LNCAP (cell line): ENCODE measurements at regions not wholly inside any gene's neighbourhood (a gene's known extent, or its start where the extent isn't known, plus 50 kb on each side); places are given as distances from the start of the nearest gene placed in this dataset.

Experiments used
- TF ChIP-seq, protein P1 (sequence below): fragments of 450-650 bp; IDR thresholded peaks from 2 replicates; pipeline ENCODE4 v1.5.1; 2017; ENCODE audit warnings: mild to moderate bottlenecking

DNA sequence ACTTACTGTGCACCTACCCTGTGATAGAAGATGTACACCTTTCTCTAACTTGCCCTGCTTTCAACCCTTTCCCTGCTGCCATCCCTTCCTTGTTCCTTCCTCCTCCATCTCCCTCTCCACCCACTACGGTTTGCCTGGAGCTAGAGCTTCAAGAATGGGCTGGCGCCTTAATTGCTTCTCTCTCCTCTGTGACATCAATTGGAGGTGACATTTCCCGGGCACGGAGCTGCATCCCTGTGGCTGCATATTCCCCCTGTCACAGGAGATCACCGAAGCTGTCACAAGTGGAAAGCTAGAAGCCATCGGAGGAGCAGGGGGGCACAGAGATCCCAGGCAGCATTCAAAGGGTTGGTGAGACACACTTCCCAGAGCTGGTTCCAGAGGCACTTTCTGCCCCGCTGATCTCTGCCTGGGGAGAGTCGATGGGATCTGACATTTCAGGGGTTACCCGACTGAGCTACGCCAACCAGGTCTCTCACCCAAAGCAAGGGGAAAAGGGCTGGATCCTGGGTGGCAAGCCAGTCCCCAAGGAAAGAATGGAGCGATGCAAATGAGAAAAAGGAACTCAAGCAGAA, 604.9 kb downstream of the MED13L start:
- TF ChIP-seq, protein P1, sequence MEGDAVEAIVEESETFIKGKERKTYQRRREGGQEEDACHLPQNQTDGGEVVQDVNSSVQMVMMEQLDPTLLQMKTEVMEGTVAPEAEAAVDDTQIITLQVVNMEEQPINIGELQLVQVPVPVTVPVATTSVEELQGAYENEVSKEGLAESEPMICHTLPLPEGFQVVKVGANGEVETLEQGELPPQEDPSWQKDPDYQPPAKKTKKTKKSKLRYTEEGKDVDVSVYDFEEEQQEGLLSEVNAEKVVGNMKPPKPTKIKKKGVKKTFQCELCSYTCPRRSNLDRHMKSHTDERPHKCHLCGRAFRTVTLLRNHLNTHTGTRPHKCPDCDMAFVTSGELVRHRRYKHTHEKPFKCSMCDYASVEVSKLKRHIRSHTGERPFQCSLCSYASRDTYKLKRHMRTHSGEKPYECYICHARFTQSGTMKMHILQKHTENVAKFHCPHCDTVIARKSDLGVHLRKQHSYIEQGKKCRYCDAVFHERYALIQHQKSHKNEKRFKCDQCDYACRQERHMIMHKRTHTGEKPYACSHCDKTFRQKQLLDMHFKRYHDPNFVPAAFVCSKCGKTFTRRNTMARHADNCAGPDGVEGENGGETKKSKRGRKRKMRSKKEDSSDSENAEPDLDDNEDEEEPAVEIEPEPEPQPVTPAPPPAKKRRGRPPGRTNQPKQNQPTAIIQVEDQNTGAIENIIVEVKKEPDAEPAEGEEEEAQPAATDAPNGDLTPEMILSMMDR = no peak

DNA sequence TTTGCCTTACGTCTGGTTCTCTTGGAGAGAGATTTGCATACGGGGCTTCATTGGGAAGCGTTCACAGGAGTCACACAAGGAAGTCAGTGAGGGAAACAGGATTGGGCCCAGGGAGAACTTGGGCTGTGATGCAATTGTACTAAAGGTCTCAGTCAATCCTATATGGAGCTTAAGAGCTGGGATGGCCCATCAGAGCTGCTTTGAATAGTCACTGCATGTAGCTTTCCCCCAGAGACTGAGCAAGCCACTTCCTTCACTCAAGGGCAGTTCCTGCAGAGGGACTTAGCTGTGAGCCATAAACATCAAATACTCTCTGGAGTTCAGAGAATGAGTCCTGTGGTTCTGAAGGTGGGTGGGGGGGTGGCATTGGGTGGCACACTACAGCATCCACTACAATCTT, 605.4 kb downstream of the MED13L start:
- TF ChIP-seq, protein P1 = no peak

DNA sequence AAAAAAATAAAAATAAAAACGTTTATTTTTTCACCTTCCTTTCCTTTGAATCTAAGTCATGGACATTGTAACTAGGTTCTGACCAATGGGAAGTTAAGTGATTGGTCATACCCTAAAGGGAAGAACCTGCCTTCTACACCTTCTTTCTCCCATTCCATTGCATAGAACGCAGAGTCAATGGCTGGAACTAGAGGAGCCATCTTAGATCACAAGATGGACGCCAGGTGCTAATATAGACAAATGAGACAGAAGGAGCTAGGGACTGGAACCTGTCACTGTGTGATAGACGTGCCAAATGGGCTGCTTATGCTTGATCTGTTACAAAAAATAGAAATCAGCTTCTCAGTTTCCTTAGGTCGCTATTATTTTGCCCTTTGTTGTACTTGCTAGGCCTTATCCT, 606.6 kb downstream of the MED13L start:
- TF ChIP-seq, protein P1 = no peak

DNA sequence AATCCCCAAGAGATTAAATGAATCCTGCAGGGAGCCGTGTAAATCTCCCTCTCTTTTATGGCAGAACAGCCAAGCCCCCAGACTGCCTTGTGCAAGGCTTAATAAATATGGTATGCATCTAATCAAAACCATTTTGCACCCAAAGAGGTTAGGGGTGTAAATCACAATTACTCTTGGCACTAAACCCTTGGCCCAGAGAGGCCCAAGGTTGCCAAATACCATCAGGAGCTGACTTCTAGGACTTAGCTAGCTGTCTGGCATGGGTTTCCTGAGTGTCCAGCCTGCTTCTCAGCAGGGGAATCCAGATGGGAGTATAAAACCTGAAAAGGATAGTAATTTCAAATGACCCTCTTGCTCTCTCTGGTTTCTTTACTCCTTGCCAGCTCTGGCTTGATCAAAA, 610.4 kb downstream of the MED13L start:
- TF ChIP-seq, protein P1 = no peak

DNA sequence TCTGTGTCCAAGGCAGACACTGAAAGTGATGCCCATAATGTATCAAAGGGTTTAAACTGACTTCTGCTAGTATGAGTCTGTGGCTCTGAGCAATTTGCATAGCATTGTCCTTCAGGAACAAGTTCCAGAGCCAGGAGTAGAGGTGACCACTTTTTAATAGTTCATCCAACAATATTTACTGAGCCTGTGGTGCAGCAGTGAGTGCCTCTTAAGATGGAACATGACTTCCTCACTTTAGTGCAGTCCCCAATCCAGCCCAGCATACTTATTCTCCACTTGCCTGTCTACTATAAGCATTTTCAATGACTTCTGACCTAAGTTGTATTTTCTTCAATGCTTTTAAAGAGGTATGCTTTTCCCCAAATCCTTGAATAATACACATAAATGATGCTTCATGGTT, 611.3 kb downstream of the MED13L start:
- TF ChIP-seq, protein P1 = no peak

DNA sequence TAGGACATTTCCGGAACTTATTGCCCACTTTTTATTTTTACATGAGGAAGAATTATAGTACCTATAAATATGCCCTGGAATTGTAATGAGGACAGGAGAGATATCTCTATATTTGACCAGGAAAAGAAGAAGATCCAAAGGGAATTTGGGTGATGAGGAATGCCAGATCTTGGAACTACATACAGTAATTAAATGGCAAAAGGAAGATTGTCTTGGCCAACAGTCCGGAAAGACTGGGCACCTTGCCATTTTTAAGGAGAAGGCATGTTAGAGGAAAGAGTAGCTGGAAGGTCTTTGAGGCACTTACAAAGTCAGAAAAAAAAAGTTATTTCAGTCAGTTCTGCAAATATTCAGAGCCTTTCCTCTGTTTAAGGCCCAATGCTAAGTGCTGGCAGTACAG, 616.4 kb downstream of the MED13L start:
- TF ChIP-seq, protein P1 = no peak

DNA sequence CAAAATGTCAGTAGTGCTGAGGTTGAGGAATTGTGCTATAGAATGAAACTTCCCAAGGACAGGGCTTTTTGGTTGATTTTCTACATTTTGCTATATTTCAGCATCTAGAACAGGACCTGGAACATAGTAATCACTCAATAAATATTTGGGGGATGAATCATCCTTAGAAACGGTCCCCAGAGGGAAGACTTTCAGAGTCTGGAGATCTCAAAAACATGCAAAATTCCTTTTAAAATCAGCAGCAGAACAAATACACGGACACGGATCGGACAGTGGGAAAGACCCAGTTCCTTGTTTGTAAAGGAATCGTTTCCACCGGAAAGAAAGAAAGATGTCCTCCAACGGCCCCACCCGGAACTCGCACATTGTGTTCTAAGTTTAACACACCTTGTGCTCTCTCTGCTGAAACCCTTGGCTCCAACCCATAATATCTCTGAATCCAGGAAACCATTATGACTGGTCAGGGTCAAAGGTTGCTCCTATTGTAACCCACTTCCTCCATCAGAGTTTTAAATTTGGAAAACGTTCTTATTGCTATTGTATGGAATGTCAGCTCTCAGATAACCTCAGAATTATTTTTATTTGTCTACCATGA, 617.2 kb downstream of the MED13L start:
- TF ChIP-seq, protein P1 = no peak

DNA sequence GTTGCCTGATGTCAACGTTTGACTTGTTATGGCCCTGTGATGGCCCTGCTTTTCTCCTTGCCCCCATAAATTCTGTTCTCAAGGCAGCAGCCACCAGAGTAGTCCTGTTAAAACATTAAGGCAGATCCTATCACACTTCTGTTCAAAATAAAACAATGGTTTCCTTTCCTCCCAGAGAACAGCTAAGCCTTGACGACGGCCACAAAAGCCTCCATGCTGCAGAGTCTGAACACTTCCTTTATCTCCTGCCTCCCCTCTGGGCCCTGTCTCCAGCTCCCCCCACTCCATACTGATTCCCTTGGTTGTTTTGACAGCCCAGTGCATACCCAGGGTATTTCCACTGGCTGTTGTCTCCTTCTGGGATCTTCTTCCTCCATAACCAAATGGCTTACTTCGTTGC, 618.1 kb downstream of the MED13L start:
- TF ChIP-seq, protein P1 = no peak
